Activated CD8-positive, alpha-beta T cell treated with anti-CD3 and anti-CD28 coated beads for 36 hours (primary cell): ENCODE measurements at regions not wholly inside any gene's neighbourhood (a gene's known extent, or its start where the extent isn't known, plus 50 kb on each side); places are given as distances from the start of the nearest gene placed in this dataset.

Experiments
- ATAC-seq: fragments of 200-7000 bp; cut with Tn5 transposase; one replicate; pipeline ENCODE4 v1.10.0; 2021; ENCODE audit warnings: mild to moderate bottlenecking, moderate library complexity
- CTCF ChIA-PET: fragments of 350-600 bp; sonication (Branson Sonifier 250); formaldehyde crosslinking; loops from one replicate; lab custom pipeline; 2021; ENCODE audit warnings: antibody characterized with exemption; lab: Charles Lee
- POLR2A ChIA-PET: fragments of 350-600 bp; sonication (Branson Sonifier 250); formaldehyde crosslinking; loops from one replicate; lab custom pipeline; 2021; ENCODE audit warnings: antibody characterized with exemption; lab: Charles Lee
- DNase-seq: peaks from one replicate; pipeline ENCODE4 v3.0.0-alpha.2; 2020
- H3K27ac Mint-ChIP-seq: one replicate; pipeline ENCODE4 v1.8.0; 2021; ENCODE audit warnings: mild to moderate bottlenecking, mixed read lengths
- H3K27me3 Mint-ChIP-seq: one replicate; pipeline ENCODE4 v1.8.0; 2021; ENCODE audit warnings: mixed read lengths
- H3K36me3 Mint-ChIP-seq: one replicate; pipeline ENCODE4 v1.8.0; 2021; ENCODE audit warnings: low read depth, mixed read lengths
- H3K4me1 Mint-ChIP-seq: one replicate; pipeline ENCODE4 v1.8.0; 2021; ENCODE audit warnings: low read depth, mixed read lengths
- H3K4me3 Mint-ChIP-seq: one replicate; pipeline ENCODE4 v1.8.0; 2021; ENCODE audit warnings: mild to moderate bottlenecking, moderate library complexity, mixed read lengths
- H3K9me3 Mint-ChIP-seq: one replicate; pipeline ENCODE4 v1.8.0; 2021; ENCODE audit warnings: mixed read lengths
- intact Hi-C: fragments of 100-400 bp; cut with micrococcal nuclease; formaldehyde crosslinking; loops from one replicate; pipeline ENCODE4 v1.10.0; 2022
- TF ChIP-seq, protein P1 (sequence below): fragments of 200-600 bp; IDR thresholded peaks from one replicate; pipeline ENCODE4 v1.8.0; 2022; ENCODE audit warnings: antibody characterized with exemption, mild to moderate bottlenecking

- ChIA-PET CTCF (no interaction called here), POLR2A (no interaction called here)
- intact Hi-C loops: no loop called here
- no peak for DNase-seq
- Mint-ChIP-seq H3K4me3 (no peak overlapping the region), H3K27ac (no peak overlapping the region), H3K4me1 (no peaks in the 10 kb centered on the region), H3K36me3 (no peaks in the 10 kb centered on the region), H3K27me3 (no peaks in the 10 kb centered on the region), H3K9me3 (peaks cover 2% of the 10 kb centered on the region)
- ATAC-seq: no peak
- TF ChIP-seq, protein P1, sequence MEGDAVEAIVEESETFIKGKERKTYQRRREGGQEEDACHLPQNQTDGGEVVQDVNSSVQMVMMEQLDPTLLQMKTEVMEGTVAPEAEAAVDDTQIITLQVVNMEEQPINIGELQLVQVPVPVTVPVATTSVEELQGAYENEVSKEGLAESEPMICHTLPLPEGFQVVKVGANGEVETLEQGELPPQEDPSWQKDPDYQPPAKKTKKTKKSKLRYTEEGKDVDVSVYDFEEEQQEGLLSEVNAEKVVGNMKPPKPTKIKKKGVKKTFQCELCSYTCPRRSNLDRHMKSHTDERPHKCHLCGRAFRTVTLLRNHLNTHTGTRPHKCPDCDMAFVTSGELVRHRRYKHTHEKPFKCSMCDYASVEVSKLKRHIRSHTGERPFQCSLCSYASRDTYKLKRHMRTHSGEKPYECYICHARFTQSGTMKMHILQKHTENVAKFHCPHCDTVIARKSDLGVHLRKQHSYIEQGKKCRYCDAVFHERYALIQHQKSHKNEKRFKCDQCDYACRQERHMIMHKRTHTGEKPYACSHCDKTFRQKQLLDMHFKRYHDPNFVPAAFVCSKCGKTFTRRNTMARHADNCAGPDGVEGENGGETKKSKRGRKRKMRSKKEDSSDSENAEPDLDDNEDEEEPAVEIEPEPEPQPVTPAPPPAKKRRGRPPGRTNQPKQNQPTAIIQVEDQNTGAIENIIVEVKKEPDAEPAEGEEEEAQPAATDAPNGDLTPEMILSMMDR: no peak
Measured at GRCh38 chr2:6342273-6342920, 523.3 kb downstream of the CMPK2 start.

GRCh38 chr2:6343076-6343475 is 522.6 kb downstream of the CMPK2 start:
- Mint-ChIP-seq H3K27me3 (no peaks in the 10 kb centered on the region), H3K4me1 (no peaks in the 10 kb centered on the region), H3K9me3 (peaks cover 2% of the 10 kb centered on the region), H3K27ac (no peak overlapping the region), H3K36me3 (no peaks in the 10 kb centered on the region), H3K4me3 (no peak overlapping the region)
- POLR2A ChIA-PET: no interaction called here
- CTCF ChIA-PET: no interaction called here
- TF ChIP-seq, protein P1: no peak
- ATAC-seq (no peak), DNase-seq (no peak)
- intact Hi-C loops: no loop called here

GRCh38 chr2:6352247-6352646 is 513.5 kb downstream of the CMPK2 start:
- peaks cover 2% of the 10 kb centered on the region for H3K27me3 Mint-ChIP-seq
- ATAC-seq (no peak), DNase-seq (no peak)
- no peaks in the 10 kb centered on the region for H3K36me3 Mint-ChIP-seq
- POLR2A ChIA-PET: no interaction called here
- H3K27ac Mint-ChIP-seq: no peak overlapping the region
- H3K4me1 Mint-ChIP-seq: no peaks in the 10 kb centered on the region
- H3K9me3 Mint-ChIP-seq: peaks cover 2% of the 10 kb centered on the region
- CTCF ChIA-PET: no interaction called here
- no peak overlapping the region for H3K4me3 Mint-ChIP-seq
- intact Hi-C loops: no loop called here
- TF ChIP-seq, protein P1: no peak

- intact Hi-C loops: no loop called here
- no peak overlapping the region for H3K27ac Mint-ChIP-seq
- POLR2A ChIA-PET: no interaction called here
- H3K27me3 Mint-ChIP-seq: peaks cover 2% of the 10 kb centered on the region
- no peaks in the 10 kb centered on the region for H3K4me1 Mint-ChIP-seq
- CTCF ChIA-PET: no interaction called here
- no peaks in the 10 kb centered on the region for H3K36me3 Mint-ChIP-seq
- ATAC-seq: no peak
- TF ChIP-seq, protein P1: no peak
- H3K9me3 Mint-ChIP-seq: peaks cover 2% of the 10 kb centered on the region
- DNase-seq: peak; percentile 8
- no peak overlapping the region for H3K4me3 Mint-ChIP-seq
Measured at GRCh38 chr2:6352906-6353515, 512.7 kb downstream of the CMPK2 start.

DNA sequence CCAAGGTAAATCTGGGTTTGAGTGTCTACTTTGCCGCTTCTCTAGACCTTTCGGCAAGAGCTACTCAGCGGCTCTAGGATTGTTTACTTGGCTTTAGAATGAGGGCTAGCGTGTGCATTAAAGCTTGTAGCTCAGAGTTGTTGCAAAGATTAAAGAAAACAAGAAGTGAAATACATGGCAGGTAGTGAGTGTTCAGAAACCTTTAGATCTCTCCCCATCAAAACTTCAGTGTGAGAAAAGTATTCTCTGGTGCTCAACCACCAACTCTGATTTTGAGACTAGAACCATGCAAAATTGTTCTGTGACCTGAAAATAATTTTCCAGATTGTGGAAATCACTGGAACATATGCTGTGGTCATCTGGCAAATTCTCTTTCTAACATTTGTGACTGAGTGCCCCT is 512.0 kb downstream of the CMPK2 start:
- H3K9me3 Mint-ChIP-seq: peaks cover 2% of the 10 kb centered on the region
- ChIA-PET CTCF (no interaction called here), POLR2A (no interaction called here)
- no peak for DNase-seq
- H3K36me3 Mint-ChIP-seq: no peaks in the 10 kb centered on the region
- no peak overlapping the region for H3K27ac Mint-ChIP-seq
- H3K4me3 Mint-ChIP-seq: no peak overlapping the region
- intact Hi-C loops: no loop called here
- ATAC-seq: no peak
- TF ChIP-seq, protein P1: no peak
- H3K27me3 Mint-ChIP-seq: peaks cover 2% of the 10 kb centered on the region
- H3K4me1 Mint-ChIP-seq: no peaks in the 10 kb centered on the region
